Urinary bladder (tissue), 3 donors: ENCODE measurements at regions not wholly inside any gene's neighbourhood (a gene's known extent, or its start where the extent isn't known, plus 50 kb on each side); places are given as distances from the start of the nearest gene placed in this dataset.
"Not testable (repeated sequence)": the region's sequence is repeated elsewhere in the genome, so short reads cannot be mapped to it uniquely, and the experiment has no call there.

Experiments
- DNase-seq: peaks from one replicate; pipeline ENCODE4 v3.0.0-alpha.2; 2015; ENCODE audit errors: extremely low spot score
- H3K27ac ChIP-seq: one replicate; pipeline ENCODE4 v1.5.1; 2013; ENCODE audit warnings: low read depth, mild to moderate bottlenecking, moderate library complexity
- H3K36me3 ChIP-seq: one replicate; pipeline ENCODE4 v1.6.1; 2013; ENCODE audit warnings: mild to moderate bottlenecking, moderate library complexity; ENCODE audit not compliant: insufficient read depth
- H3K4me1 ChIP-seq: one replicate; pipeline ENCODE4 v1.6.1; 2013; ENCODE audit warnings: mild to moderate bottlenecking, moderate library complexity; ENCODE audit not compliant: insufficient read depth
- H3K4me3 ChIP-seq: one replicate; pipeline ENCODE4 v1.5.1; 2013; ENCODE audit warnings: low read depth, low read length
- WGBS: extraction: QIAGEN DNeasy Blood & Tissue Kit; methylation state at CpG from one replicate; pipeline ENCODE4 v1.1.7; 2013; 5-methylcytosine and 5-hydroxymethylcytosine counted together
- donor health status: healthy with polysubstance abuse.
- donor health status: healthy.

DNA sequence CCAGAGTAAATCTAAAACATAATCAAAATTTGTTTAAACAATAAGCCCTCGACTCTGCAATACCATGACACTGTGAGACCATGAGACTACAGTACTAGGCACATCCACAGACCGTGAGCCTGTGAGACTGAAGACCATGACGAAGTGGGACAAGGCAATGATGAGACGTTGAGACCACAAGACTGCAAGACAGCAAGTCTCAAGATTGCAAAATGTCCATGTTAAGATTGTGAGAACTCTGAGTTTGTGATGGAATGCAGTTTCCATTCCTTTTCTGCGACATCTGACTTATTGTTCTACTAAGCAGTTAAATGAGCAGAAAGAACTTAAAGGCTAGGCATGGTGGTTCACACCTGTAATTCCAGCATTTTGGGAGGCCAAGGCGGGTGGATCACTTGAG, 102.1 kb upstream of the PHACTR1 start:
- no peak for DNase-seq
- Histone ChIP-seq H3K4me3 (no peak overlapping the region), H3K27ac (no peak overlapping the region), H3K36me3 (no peaks in the 10 kb centered on the region), H3K4me1 (no peaks in the 10 kb centered on the region)
- WGBS: 89% methylated on average over 6 of the region's 6 CpGs

DNA sequence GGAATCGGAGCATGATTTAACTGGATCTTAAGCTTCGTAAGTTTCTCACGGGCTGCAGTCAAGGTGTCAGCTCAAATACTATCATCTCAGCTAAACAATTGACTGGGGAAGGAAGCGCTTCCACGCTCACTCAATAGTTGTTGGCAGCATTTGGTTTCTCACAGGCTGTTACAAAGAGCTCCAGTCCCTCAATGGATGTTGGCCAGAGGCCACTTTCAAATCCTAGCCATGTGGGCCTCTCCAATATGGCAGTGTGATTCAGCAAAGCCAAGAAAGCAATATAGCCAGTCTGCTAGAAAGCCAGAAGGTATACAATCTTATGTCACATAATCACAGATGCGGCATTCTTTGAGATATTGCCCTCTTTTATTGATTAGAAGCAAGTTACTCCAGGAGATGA, 98.3 kb upstream of the PHACTR1 start:
- no peak for DNase-seq
- Histone ChIP-seq H3K36me3 (no peaks in the 10 kb centered on the region), H3K4me3 (no peak overlapping the region), H3K4me1 (no peaks in the 10 kb centered on the region), H3K27ac (no peak overlapping the region)
- WGBS: 82% methylated on average over 6 of the region's 6 CpGs

DNA sequence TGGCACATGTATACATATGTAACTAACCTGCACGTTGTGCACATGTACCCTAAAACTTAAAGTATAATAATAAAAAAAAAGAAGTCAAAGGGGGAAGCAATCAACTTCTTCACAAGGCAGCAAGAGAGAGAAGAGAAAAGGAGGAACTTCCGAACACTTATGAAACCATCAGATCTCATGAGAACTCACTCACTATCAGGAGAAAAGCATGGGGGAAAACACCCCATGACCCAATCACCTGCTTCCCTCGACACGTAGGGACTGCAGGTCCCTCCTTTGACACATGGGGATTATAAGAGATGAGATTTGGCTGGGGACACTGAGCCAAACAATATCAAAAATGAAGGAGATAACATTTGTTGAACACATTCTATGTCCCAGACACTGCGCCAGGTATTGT, 94.8 kb upstream of the PHACTR1 start:
- Histone ChIP-seq H3K4me1 (no peaks in the 10 kb centered on the region), H3K36me3 (no peaks in the 10 kb centered on the region), H3K27ac (no peak overlapping the region), H3K4me3 (no peak overlapping the region)
- DNase-seq: no peak
- WGBS: 74% methylated on average over 5 of the region's 5 CpGs

DNA sequence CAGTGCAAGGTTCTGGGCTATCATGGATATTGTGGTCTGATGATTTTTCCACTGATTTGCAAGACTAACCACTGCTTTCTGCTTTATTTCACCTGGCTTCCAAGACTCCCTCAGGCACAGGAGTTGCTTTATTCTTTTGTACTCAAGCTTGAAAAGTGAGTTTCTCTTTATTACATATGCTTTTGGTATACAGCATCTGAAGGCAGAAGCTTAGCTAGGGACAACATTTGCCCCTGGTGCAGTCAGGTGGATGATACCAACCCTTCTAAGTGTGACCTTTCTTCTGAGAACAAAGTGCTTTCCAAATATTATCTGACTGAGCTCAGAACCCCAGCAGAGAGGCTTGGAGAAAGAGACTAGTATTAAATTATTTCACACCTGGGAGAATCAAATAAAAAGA, 94.0 kb upstream of the PHACTR1 start:
- H3K36me3 ChIP-seq: no peaks in the 10 kb centered on the region
- no peak for DNase-seq
- H3K4me1 ChIP-seq: no peaks in the 10 kb centered on the region
- H3K27ac ChIP-seq: no peak overlapping the region
- no peak overlapping the region for H3K4me3 ChIP-seq

DNA sequence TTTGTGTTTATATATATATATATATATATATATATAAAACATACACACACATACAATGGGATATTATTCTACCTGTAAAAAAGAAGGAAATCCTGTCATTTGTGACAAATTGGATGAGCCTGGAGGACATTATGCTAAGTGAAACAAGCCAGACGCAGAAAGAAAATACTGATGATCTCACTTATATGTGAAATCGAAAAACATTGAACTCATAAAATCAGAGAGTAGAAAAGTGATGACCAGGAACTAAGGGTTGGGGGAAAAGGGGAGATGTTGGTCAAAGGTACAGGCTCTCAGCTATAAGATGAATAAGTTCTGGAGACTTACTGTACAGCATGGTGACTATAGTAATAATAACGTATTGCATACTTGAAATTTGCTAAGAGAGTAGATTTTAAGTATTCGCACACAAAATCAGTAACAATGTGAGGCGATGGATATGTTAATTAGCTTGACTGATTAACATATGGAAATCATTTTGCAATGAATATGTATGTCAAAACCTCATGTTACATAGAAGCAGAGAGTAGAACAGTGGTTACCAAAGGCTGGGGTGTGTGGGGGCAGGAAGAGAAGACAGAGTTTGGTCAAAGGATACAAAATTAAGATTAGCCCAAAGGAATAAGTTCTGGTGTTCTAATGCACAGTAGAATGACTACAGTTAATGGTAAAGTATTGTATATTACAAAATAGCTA, 92.3 kb upstream of the PHACTR1 start:
- WGBS: 81% methylated on average over 5 of the region's 5 CpGs
- Histone ChIP-seq H3K27ac (no peak overlapping the region), H3K4me1 (no peaks in the 10 kb centered on the region)

DNA sequence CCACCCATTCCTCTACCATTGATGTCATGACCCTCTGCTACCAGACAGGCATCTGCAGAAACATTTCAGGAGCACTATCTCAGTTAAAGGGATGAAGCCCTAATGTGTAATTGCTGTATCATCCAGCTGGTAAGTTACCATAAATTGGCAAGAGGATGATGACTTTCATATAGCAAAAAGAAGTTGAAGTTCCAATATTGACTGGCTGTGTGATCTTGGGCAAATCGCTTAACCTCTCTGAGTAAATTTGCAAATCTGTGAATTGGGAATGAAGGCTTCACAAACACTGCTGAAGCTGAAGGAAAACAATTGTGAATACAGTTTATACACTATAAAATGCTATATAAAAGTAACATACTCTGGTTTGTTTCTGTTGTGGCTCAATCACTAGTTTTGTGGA, 89.5 kb upstream of the PHACTR1 start:
- Histone ChIP-seq H3K27ac (no peak overlapping the region), H3K4me1 (no peaks in the 10 kb centered on the region), H3K36me3 (no peaks in the 10 kb centered on the region), H3K4me3 (no peak overlapping the region)
- DNase-seq: no peak
- WGBS: 97% methylated on average over 1 of the region's 1 CpG

More for the DNA sequence above, 92.3 kb upstream of the PHACTR1 start:
- no peak for DNase-seq
- H3K4me3 ChIP-seq: no peak overlapping the region
- H3K36me3 ChIP-seq: no peaks in the 10 kb centered on the region

DNA sequence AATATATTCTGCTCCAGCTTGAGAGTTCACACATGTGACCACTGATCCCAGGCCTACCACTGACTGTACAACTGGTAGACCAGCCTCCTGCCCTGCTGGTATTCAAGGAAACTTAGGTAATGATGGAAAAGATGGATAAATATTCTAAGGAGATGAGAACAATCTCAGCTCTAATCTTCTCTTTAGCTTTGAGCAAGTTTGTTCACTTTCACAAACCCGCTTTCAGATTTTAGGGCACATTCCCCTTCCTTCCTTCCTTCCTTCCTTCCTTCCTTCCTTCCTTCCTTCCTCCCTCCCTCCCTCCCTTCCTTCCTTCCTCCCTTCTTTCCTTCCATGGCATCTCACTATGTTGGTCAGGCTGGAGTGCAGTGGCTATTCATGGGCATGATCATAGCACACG, 88.2 kb upstream of the PHACTR1 start:
- H3K36me3 ChIP-seq: no peaks in the 10 kb centered on the region
- no peak overlapping the region for H3K27ac ChIP-seq
- WGBS: 95% methylated on average over 2 of the region's 2 CpGs
- H3K4me3 ChIP-seq: no peak overlapping the region
- no peak for DNase-seq
- no peaks in the 10 kb centered on the region for H3K4me1 ChIP-seq

DNA sequence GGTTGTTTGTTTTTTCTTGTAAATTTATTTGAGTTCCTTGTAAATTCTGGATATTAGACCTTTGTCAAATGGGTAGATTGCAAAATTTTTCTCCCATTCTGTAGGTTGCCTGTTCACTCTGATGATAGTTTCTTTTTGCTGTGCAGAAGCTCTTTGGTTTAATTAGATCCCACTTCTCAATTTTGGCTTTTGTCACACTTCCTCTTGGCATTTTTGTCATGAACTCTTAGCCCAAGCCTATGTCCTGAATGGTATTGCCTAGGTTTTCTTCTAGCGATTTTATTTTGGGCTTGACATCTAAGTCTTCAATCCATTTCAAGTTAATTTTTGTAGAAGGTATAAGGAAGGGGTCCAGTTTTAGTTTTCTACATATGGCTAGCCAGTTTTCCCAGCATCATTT, 82.8 kb upstream of the PHACTR1 start:
- 94% methylated on average over 1 of the region's 1 CpG for WGBS
- H3K4me3 ChIP-seq, DNase-seq, H3K36me3 ChIP-seq, H3K4me1 ChIP-seq, H3K27ac ChIP-seq: not testable (repeated sequence)

DNA sequence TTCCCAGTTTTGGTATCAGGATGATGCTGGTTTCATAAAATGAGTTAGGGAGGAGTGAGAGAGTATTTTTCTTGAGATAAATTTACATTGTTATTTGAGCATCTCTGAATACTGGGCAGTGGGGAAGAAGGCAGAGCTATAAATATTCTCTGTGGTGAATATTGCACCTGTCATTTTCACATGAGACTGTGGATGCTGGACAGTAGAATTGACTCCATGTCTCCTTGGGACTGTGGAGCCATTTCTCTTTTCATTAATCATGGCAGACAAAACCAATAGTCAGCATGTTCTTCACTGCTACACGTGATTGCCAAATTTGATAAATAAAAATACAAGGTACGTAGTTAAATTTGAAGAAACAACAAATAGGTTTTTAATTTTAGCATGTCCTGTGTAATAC, 81.2 kb upstream of the PHACTR1 start:
- no peaks in the 10 kb centered on the region for H3K4me1 ChIP-seq
- WGBS: 63% methylated on average over 2 of the region's 2 CpGs

DNA sequence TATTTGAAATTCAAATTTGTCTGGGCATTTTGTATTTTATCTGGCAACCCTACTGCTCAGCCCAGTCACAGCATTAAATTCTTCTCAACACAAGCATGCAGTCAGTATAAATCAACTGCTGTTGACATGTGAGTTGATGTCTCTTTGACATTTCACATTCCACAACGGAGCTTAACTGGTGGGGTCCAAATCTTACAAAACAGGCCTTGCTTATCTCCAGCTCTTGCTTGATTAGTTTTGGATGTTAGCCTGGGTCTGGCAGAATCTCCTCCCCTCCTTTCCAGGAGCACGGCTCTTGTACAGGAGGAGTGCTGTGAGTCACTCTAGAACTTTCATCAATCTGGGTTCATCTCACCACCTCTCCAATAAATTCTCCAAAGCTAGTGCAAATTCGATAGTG, 80.8 kb upstream of the PHACTR1 start:
- Histone ChIP-seq H3K36me3 (no peaks in the 10 kb centered on the region), H3K27ac (no peak overlapping the region), H3K4me3 (no peak overlapping the region), H3K4me1 (no peaks in the 10 kb centered on the region)
- 24% methylated on average over 3 of the region's 3 CpGs for WGBS
- no peak for DNase-seq

More for the DNA sequence above, 81.2 kb upstream of the PHACTR1 start:
- no peak for DNase-seq
- no peak overlapping the region for H3K27ac ChIP-seq
- H3K36me3 ChIP-seq: no peaks in the 10 kb centered on the region
- H3K4me3 ChIP-seq: no peak overlapping the region

DNA sequence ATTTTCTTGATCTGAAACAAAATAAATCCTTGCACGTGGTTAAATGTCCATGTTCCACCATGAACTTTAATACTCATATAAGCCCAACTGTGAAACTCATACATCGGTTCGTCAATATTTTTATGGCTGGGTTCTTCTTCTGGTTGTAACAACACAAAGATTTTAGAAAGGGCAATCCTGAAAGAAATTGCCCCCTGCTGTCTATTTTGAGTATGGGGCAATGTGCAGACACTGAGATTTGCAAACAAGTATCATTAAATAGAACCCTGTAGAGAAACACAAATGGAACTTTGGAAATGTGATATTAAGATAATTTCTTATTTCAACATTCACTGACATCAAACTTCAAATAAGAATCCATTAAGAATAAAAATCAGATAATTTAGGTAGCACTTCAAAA, 80.2 kb upstream of the PHACTR1 start:
- Histone ChIP-seq H3K27ac (no peak overlapping the region), H3K4me1 (no peaks in the 10 kb centered on the region), H3K36me3 (no peaks in the 10 kb centered on the region), H3K4me3 (no peak overlapping the region)
- WGBS: 63% methylated on average over 3 of the region's 3 CpGs
- no peak for DNase-seq

DNA sequence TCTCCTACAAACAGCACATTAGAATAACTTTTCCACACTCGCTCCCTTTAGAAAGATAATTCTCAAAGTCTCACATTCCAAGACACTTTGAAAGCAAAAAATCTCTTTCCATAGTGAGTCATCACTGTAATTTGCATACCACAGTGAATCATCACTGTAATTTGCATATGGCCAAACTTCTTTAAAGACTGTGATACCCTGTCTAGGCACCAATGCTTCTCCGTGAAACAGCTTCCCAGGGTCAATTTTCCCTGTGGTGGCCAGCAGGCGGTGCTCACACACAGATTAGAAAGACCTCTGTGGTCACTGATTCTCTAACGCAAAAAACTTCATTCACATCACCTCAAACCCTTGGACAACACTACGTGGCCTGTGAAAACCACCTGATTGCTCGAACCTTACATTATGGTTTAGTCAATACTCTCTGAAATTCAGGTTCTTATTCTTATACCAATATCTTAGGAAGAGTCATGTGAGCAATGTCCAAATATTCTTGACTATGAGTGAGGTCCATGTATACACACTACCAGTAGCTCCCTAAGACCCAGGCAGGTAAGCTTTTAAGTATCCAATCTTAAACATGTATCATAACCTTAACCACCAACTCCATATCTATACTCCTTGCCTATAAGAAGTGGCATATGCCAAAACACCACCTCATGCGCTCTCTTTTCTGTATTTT, 78.5 kb upstream of the PHACTR1 start:
- DNase-seq: no peak
- H3K4me1 ChIP-seq: no peaks in the 10 kb centered on the region
- WGBS: 27% methylated on average over 7 of the region's 7 CpGs
- no peak overlapping the region for H3K4me3 ChIP-seq
- no peak overlapping the region for H3K27ac ChIP-seq
- no peaks in the 10 kb centered on the region for H3K36me3 ChIP-seq

DNA sequence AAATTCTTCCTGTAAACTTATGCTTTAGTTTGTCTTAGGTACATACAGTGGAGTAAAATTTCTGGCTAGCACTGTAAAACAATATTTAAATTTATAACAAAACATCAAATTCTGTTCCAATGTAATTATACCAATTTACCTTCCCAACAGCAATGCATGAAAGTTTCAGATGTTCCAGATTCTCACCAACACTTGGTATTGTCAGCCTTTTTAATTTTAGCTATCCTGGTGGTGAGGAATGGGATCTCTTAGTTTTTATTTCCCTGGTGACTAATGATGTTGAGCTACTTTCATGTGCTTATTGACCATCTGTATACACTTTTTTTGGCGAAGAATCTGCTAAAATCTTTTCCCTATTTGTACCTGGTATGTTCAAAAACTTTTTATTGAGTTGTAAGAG, 76.1 kb upstream of the PHACTR1 start:
- no peaks in the 10 kb centered on the region for H3K4me1 ChIP-seq
- WGBS: 94% methylated on average over 1 of the region's 1 CpG
- no peak for DNase-seq
- H3K4me3 ChIP-seq: no peak overlapping the region
- no peaks in the 10 kb centered on the region for H3K36me3 ChIP-seq
- H3K27ac ChIP-seq: no peak overlapping the region

DNA sequence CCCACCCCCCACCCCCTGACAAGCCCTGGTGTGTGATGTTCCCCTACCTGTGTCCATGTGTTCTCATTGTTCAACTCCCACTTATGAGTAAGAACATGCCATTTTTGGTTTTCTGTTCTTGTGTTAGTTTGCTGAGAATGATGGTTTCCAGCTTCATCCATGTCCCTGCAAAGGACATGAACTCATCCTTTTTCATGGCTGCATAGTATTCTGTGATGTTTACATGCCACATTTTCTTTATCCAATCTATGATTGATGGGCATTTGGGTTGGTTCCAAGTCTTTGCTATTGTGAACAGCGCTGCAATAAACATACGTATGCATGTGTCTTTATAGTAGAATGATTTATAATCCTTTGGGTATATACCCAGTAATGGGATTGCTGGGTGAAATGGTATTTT, 74.8 kb upstream of the PHACTR1 start:
- not testable (repeated sequence) for H3K4me3 ChIP-seq, DNase-seq, H3K27ac ChIP-seq, H3K36me3 ChIP-seq, H3K4me1 ChIP-seq
- WGBS: 91% methylated on average over 2 of the region's 2 CpGs
